ENCODE measurements at regions not wholly inside any gene's neighbourhood (a gene's known extent, or its start where the extent isn't known, plus 50 kb on each side); places are given as distances from the start of the nearest gene placed in this dataset.
A peak's percentile ranks its signal among the peaks of the same experiment; 100 is the strongest.

- no peak for DNase-seq
- ATAC-seq = no peak
- intact Hi-C loops (cut with DNase I) = no loop called here
Measured at GRCh38 chr12:71071536-71072097, 86.2 kb downstream of the TSPAN8 start.

DNA sequence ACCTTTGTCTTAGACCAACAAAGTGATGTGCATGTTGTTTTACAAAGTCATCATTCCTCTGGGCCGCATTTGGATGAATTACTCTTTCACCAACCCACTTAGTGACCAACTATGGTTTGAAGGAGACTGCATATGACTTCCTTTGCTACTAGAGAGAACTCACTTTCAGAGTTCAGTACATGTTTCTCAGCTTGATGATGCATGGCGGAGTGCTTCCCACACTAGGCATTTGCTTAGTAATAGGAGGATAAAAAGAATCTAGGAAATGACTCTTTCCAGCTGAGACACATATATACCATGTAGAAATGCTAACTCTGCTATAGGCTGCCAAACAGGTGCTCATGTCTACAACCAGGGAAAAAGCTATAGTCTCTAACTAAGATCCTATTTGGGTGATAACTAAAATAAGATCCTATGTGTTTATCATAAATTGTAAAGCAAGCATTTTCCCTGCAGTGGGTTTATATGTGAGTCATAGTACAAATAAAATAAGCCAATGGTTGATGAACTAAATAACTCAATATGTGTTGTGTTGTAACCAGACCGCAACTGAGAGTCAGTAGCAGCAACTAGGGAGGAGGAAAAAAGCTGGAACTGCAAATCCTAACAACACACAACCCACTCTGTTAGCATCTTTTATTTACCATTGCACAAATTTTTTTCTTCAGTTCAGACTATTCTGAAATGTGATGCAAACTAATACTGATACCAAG lies 87.2 kb downstream of the TSPAN8 start:
- no peak for ATAC-seq
- DNase-seq = no peak
- intact Hi-C loops (cut with DNase I) = no loop called here

- ATAC-seq (no peak), DNase-seq (no peak)
- intact Hi-C loops (cut with DNase I) = no loop called here
Measured at GRCh38 chr12:71069311-71069710, 88.5 kb downstream of the TSPAN8 start.

- intact Hi-C loops (cut with DNase I) = no loop called here
- no peak for ATAC-seq
- no peak for DNase-seq
Measured at GRCh38 chr12:71063087-71063486, 94.7 kb downstream of the TSPAN8 start.

DNA sequence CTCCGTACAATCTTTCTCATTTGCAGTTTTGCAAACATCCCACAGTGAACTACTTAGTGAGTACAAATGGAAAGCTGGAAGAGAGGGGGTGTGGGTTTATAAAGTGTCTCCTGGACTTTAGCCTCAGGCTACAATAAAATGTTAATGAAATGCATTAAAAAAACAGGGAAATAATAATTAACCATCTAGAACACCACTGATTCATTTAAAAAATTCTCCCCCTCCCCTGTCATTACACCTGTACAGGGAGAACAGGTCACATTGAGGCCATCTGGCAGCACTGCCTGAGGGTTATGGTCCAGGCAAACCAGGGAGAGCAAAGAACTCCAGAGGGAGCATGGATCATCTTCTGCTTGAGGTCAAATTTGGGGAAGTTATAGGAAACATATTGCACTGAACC lies 96.3 kb downstream of the TSPAN8 start:
- ATAC-seq (no peak), DNase-seq (no peak)
- intact Hi-C loops (cut with DNase I) = no loop called here

DNA sequence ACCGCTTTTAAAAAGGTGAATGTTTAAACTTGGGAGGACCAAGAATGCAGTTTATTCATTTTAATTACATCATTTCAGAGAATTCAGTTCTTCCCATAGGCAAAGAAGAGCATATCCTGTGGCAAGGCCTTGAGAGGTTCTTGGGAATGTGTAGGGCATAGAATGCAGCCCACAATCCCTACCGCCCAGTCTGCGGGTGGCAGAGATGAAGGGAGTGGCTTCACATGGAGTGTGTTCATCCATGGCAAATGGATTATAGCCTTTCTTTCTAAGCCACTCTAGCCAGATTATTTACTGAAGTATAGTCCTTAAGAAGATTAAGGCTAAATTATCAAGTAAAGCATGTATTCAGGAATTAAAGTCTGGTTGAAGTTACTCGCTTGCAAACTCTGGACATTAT lies 97.4 kb downstream of the TSPAN8 start:
- no peak for DNase-seq
- no peak for ATAC-seq
- intact Hi-C loops (cut with DNase I) = no loop called here

DNA sequence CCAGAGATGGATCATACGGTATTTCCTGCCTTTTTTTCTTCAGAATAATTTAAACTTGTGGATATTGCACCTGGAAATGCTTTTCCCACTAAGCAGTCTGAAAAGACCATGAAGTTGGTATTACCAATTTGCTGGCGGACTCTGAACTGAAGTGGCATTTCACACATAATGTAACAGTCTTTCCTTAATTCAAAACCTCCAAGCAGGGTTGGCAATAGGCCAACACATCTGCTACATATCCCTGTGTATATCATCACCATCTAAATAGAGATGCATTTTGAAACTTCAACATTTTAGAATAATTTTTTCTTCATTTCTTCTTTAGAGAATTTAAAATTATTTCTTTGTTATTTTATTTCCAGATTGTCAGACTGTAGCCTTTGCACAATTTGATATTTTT lies 100.5 kb downstream of the TSPAN8 start:
- intact Hi-C loops (cut with DNase I) = no loop called here
- DNase-seq (no peak), ATAC-seq (no peak)

- no peak for DNase-seq
- no peak for ATAC-seq
- intact Hi-C loops (cut with DNase I) = no loop called here
Measured at GRCh38 chr12:71054551-71054950, 103.2 kb downstream of the TSPAN8 start.

DNA sequence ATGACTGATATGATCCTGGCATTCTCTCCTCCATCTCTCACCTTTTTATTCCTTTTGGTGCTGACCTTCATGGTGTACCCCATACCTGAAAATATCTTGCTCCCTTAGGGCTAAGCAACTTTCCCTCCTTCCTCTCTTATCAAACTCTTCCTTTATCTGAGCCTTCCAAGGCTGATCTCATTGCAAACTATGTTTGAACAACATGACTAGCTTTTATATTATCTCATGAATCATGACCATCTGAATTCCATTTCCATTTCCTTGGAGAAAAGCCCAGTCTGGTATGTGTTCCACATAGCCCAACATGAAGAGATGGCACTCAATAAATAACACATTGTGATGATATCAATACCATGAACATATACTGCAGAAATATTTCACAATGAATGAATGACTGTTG lies 111.6 kb downstream of the TSPAN8 start:
- intact Hi-C loops (cut with DNase I) = no loop called here
- ATAC-seq = peak in 1 of 2 donors; percentile 63

GRCh38 chr12:71045781-71046180 lies 112.0 kb downstream of the TSPAN8 start:
- ATAC-seq = peak; percentile 55 to 58
- intact Hi-C loops (cut with DNase I) = no loop called here

More for the DNA sequence above, 111.6 kb downstream of the TSPAN8 start:
- DNase-seq = no peak

GRCh38 chr12:71041476-71041875 lies 116.3 kb downstream of the TSPAN8 start:
- intact Hi-C loops (cut with DNase I) = no loop called here
- ATAC-seq (no peak), DNase-seq (no peak)

More at GRCh38 chr12:71045781-71046180, 112.0 kb downstream of the TSPAN8 start:
- no peak for DNase-seq

DNA sequence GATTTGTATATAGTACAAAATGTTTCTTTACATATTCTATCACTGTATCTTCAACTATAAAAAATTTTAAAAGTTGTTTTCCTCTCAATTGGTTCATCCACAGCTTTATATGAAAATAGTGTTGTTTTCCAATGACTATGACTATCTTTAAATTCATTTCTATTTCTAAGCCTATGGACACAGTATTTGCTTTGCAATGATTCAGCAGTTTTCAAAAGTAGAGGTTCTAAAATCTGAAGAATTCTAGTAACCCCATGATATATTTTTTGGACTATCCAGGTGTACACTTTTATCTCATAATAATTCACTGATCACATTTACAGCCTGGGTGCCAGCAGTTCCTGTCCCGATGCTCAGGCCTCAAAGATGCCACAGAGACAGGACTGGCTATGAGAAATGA lies 118.4 kb upstream of the PTPRR start:
- ATAC-seq = no peak
- intact Hi-C loops (cut with DNase I) = no loop called here
- no peak for DNase-seq

GRCh38 chr12:71036526-71036925 lies 116.0 kb upstream of the PTPRR start:
- intact Hi-C loops (cut with DNase I) = no loop called here
- DNase-seq (no peak), ATAC-seq (no peak)

GRCh38 chr12:71032933-71033332 lies 112.4 kb upstream of the PTPRR start:
- intact Hi-C loops (cut with DNase I) = no loop called here
- ATAC-seq (no peak), DNase-seq (no peak)

DNA sequence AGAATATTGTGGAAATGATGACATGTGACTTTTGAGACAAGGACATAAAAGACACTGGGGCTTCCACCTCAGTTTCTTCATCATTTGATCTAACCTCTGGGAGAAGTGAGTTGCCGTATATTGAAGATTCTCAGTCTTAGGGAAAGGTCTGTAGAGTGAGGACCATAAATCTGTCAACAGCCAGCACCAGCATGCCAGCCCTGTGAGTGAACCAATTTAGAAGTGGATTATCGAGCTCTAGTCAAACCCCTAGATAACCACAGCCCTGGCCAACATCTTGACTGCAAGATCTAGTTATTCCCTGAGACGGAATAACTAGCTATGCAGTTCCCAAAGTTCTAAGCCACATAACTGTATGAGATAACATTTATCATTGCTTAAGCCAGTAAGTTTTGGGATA lies 108.8 kb upstream of the PTPRR start:
- no peak for ATAC-seq
- no peak for DNase-seq
- intact Hi-C loops (cut with DNase I) = no loop called here

- ATAC-seq (no peak), DNase-seq (no peak)
- intact Hi-C loops (cut with DNase I) = no loop called here
Measured at GRCh38 chr12:71027856-71028255, 107.3 kb upstream of the PTPRR start.

GRCh38 chr12:71024827-71025226 lies 104.3 kb upstream of the PTPRR start:
- ATAC-seq = no peak
- DNase-seq = no peak
- intact Hi-C loops (cut with DNase I) = no loop called here

DNA sequence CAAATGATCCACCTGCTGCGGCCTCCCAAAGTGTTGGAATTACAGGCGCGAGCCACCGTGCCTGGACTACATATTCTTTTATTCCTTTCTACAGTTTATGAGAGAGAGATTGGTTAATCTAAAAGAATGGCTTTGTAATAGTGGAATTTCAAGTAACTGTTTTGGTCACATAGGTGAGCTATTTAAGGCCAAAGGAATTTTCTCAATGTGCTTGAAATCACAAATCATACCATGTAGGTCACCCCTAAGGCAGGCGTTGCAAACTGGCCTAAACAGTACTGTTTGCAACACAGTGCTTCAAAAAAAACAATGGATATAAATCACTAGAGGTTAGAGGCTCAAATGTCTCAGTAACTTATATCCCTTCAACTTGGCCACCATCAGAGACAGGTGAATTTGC lies 103.7 kb upstream of the PTPRR start:
- DNase-seq (no peak), ATAC-seq (no peak)
- intact Hi-C loops (cut with DNase I) = no loop called here

DNA sequence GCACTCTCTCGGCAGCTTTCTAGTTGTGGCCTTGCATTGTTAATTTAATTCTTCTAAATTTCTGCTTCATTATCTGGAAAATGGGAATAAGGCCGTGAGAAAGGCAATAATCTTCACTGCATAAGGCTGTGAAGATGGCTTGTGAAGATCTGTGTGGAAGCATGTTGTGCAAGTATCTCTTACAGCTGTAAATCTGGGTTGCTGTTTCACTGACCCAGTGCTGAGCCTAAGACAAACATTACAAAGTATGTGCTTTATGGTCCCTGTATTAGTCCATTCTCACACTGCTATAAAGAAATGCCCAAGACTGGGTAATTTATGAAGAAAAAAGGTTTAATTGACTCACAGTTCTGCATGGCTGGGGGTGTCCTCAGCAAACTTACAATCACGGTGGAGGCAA lies 101.0 kb upstream of the PTPRR start:
- intact Hi-C loops (cut with DNase I) = no loop called here
- DNase-seq = no peak
- ATAC-seq = no peak

DNA sequence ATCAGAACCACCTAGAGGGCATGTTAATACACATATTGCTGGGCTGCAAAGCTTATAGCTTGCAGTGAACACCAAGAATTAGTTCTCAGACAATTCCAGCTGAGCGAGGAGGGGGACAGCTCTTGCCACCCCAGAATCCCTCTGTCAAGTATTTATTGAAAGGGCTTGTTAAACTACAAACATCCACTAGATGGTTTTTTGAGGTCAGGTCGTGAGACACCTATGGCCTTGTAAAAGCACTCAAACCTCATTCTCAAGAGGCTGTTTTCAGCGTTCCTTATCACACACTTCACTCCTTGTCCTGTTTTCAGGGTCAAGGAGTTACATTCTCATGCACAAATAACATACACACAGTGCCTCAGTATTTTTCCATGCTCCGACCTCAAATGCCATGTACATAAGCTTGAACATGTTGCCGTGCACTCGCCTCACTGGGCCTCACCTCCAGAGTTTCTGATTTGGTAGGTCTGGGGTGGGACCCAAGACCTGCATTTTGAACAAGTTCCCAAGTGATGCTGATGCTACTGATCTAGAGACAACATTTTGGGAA lies 98.8 kb upstream of the PTPRR start:
- intact Hi-C loops (cut with DNase I) = no loop called here
- no peak for DNase-seq
- no peak for ATAC-seq

- intact Hi-C loops (cut with DNase I) = no loop called here
- ATAC-seq (no peak), DNase-seq (no peak)
Measured at GRCh38 chr12:71018682-71019081, 98.1 kb upstream of the PTPRR start.
